ENCODE measurements at regions not wholly inside any gene's neighbourhood (a gene's known extent, or its start where the extent isn't known, plus 50 kb on each side); places are given as distances from the start of the nearest gene placed in this dataset.

DNA sequence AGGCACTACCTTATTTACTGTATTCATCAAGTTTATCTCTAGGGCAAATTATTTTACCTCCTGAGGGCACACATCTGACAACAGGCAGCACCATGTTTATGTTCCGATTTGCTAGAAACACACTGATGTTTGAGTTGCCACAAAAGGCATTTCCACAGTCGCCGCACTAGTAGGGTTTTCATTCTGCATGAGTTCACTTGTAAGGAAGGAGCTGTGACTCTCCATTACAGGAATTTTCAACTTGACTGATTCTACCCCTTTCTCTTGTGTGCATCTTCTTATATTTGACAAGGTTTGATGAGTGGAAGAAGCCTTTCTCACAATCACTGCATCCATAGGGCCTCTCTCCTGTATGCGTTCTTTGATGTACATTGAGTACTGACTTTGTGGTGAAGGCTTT is 455.9 kb upstream of the CNTN5 start:
- TF ChIP-seq, protein P1, sequence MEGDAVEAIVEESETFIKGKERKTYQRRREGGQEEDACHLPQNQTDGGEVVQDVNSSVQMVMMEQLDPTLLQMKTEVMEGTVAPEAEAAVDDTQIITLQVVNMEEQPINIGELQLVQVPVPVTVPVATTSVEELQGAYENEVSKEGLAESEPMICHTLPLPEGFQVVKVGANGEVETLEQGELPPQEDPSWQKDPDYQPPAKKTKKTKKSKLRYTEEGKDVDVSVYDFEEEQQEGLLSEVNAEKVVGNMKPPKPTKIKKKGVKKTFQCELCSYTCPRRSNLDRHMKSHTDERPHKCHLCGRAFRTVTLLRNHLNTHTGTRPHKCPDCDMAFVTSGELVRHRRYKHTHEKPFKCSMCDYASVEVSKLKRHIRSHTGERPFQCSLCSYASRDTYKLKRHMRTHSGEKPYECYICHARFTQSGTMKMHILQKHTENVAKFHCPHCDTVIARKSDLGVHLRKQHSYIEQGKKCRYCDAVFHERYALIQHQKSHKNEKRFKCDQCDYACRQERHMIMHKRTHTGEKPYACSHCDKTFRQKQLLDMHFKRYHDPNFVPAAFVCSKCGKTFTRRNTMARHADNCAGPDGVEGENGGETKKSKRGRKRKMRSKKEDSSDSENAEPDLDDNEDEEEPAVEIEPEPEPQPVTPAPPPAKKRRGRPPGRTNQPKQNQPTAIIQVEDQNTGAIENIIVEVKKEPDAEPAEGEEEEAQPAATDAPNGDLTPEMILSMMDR (IDR thresholded peaks at IDR 0.05 in 4 of 5, conservative IDR thresholded peaks at IDR 0.05 in 1 of 5) = no peak
- no peak for TF ChIP-seq POLR2A (IDR thresholded peaks at IDR 0.05)

Data from gastrocnemius medialis (tissue), 4 donors.